Neural progenitor cell (in vitro differentiated cells): ENCODE measurements at regions not wholly inside any gene's neighbourhood (a gene's known extent, or its start where the extent isn't known, plus 50 kb on each side); places are given as distances from the start of the nearest gene placed in this dataset.

Source experiments
- EZH2 ChIP-seq: fragments of 200-600 bp; sonication (generic); IDR thresholded peaks from 2 replicates; pipeline ENCODE4 v1.6.1; 2017; ENCODE audit warnings: antibody characterized with exemption, mild to moderate bottlenecking, moderate library complexity
- TF ChIP-seq, protein P1 (sequence below): fragments of 200-600 bp; sonication (generic); IDR thresholded peaks from 2 replicates; pipeline ENCODE4 v1.5.1; 2017; ENCODE audit warnings: antibody characterized with exemption, mild to moderate bottlenecking

DNA sequence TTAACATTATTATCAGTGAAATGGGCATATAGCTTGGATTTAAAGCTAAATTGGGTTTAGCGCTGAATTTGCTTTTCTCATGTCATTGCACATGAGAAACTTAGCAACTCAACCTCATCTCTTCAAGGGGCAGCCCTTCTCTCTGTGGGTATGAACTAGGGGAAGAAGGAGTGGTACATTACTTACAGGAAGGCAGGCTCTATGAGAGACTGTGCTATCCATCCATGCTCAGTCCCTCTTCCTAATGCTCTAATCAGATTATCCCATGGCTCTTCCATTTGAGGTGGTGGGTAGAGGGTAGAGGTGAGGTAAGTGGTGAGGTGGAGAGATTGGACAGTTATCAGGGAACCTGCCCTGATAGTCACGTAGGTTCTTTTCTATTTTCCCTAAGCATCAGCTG is 343.7 kb upstream of the NOVA1 start:
- TF ChIP-seq, protein P1, sequence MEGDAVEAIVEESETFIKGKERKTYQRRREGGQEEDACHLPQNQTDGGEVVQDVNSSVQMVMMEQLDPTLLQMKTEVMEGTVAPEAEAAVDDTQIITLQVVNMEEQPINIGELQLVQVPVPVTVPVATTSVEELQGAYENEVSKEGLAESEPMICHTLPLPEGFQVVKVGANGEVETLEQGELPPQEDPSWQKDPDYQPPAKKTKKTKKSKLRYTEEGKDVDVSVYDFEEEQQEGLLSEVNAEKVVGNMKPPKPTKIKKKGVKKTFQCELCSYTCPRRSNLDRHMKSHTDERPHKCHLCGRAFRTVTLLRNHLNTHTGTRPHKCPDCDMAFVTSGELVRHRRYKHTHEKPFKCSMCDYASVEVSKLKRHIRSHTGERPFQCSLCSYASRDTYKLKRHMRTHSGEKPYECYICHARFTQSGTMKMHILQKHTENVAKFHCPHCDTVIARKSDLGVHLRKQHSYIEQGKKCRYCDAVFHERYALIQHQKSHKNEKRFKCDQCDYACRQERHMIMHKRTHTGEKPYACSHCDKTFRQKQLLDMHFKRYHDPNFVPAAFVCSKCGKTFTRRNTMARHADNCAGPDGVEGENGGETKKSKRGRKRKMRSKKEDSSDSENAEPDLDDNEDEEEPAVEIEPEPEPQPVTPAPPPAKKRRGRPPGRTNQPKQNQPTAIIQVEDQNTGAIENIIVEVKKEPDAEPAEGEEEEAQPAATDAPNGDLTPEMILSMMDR = no peak
- no peak for TF ChIP-seq EZH2
